SW480 (cell line): ENCODE measurements at regions not wholly inside any gene's neighbourhood (a gene's known extent, or its start where the extent isn't known, plus 50 kb on each side); places are given as distances from the start of the nearest gene placed in this dataset.

Experiments used
- DNase-seq: peaks from one replicate; pipeline ENCODE4 v3.0.0-alpha.2; 2016; ENCODE audit warnings: low spot score

DNA sequence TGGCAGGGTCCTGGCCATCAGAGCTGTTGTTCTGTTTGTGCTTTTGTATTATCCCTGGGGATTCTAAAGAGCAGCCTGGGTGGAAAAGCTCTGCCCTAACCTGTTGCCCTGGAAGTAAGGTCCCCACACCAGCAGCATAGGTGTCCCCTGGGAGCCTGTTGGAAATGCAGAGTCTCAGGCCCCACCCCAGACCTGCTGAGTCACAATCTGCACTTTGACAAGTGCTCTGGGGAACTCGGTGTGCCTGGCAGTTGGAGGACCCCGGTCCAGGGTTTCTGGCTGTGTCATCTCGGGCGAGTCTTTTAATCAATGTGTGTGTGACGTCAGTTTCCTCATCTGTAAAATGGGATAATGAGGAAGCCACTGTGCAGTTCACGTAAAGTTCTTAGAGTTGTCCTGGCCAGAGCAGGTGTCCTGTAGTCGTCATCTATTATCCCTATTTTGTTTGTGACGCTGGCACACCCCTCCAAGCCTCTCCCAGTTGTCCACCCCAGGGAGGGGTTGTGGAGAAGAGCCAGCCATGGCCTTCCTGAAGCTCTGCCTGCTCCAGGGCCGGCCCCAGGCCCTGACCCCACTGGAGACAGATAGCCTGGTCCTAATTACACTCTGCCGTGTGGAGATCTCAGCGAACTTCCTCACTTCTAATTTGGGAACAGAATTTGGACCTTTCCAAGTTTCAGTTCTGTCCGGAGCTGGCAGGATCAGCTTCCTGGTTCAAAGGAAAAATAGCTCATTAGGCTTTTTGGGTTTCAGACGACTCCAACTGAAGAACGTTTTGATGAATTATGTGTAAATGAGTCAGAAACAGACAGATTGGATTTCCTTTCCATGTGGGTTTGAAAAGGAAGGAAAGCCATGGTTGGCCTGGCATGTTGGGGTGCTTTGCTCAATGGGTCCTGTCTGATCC lies 295.7 kb upstream of the FOXF1 start:
- DNase-seq = no peak

DNA sequence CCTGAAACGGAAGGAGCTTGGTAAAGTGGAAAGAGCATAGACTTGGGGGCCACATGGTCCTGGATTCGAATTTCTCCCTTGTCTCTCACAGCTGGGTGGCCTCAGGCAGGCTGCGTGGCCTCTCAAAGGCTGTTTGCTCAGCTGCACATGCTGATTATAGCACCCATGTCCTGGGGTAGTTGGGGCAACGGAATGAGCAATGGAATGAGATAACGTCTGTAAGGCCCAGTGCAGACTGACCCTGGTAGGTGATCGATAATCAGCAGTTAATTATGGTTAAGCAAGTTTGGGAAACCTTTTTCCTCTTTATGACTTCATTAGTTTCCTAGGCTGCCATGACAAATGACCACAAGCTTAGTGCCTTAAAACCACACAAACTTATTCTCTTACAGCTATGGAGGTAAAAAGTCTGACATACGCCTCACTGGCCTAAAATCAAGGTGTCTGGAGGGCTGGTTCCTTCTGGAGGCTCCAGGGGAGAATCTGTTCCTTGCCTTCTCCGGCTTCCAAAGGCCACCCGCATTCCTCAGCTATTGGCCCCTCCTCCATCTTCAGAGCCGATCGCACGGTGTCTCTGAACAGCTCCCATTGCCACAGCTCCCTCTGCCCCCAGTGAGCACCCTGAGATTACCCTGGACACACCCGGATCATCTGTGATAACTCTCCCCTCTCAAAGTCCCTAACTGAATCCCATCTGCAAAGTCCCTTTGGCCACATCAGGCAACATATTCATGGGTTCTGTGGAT lies 294.9 kb upstream of the FOXF1 start:
- no peak for DNase-seq

DNA sequence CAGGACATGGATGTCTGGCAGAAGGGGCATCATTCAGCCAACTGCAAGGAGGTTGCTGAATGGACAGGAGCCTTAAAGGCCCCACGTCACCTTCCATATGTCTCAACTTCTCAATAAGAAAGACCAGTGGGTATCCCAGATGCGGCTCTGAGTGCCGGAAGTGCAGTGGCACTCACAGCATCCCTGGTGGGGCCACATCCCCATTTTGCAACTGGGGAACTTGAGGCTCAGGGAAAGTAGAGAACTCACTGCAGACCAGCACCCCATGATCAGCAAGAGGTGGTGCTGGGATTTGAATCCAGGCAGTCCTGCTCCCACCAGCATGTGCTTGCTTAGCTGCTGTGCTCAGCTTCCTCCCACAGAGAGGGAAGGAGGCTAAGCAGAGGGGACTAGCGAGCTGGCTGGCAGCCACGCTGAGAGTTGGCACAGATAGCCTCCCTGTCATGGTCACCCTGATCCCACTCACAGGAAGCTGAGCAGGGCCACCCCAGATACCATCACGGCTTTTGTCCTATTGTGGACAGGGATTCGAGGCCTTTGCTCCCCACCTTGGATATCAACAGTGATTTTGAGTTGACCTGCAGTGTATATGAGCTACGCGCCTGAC lies 294.2 kb upstream of the FOXF1 start:
- DNase-seq = no peak

DNA sequence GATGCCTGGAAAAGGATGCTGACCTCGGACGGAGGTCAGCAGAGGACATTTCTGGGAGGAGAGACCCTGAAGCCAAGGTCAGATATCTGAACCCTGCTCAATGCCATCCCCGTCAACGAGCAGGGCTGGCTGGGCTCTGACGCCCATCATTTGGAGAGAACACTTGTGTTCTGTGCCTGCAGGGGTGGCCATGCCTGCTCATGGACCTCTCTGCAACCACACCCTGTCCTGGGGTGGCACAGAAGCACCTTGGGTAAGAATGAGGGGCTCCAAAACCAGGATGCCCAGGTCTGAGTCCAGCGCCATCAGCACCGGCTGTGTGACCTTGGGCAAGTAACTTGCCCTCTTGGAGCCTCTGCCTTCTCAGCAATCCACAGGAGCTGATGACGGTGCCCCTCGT lies 293.7 kb upstream of the FOXF1 start:
- no peak for DNase-seq

DNA sequence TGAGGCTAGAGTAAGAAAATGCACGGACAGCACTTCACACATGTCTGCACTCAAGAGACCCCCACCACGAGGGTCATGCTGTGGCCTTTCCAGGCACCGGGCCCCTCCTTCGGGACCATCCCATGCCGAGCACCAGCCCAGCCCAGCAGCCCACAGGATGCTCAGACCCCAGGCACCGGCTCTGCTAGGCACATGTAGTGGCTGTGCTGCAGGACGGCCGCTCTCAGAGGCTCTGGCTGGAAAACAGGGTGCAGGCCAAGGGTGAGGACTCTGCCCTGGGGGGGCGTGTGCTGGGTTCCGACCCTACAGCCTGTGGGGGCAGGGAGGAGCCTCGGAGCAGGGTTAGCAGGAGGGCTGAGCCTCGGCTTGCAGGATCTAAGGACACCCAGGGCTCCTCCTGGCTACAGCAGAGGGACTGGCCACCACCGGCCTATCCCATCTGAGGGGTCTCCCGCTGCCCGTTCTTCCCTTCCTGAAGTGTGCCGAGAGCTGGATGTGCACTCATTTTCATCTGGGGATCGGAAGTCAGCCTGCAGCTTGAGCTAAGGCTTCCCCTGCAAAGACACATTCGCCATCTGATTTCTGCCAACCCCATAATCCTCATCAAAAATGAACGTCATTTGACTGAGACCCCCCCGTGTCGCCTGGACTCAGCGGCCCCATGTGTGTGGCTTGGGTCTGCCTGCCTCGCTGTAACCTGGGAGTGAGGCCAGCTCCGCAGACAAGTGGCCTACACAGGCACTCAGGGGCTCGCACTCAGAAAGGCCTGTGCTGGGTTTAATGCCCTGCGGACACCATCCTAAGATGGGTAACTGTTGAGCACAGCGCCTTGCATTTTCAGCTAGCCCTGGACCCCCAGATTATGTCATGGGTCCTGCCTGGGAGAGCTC lies 293.1 kb upstream of the FOXF1 start:
- no peak for DNase-seq

GRCh38 chr16:86217891-86218270 lies 292.4 kb upstream of the FOXF1 start:
- DNase-seq = no peak

- DNase-seq = no peak
These were observed 291.7 kb upstream of the FOXF1 start for GRCh38 chr16:86218479-86219170.

GRCh38 chr16:86219655-86220445 lies 290.5 kb upstream of the FOXF1 start:
- DNase-seq = no peak

GRCh38 chr16:86220561-86220960 lies 289.8 kb upstream of the FOXF1 start:
- DNase-seq = no peak

GRCh38 chr16:86221085-86221484 lies 289.2 kb upstream of the FOXF1 start:
- DNase-seq = no peak

- DNase-seq = no peak
These were observed 287.8 kb upstream of the FOXF1 start for GRCh38 chr16:86222547-86222946.

- DNase-seq = no peak
These were observed 287.3 kb upstream of the FOXF1 start for GRCh38 chr16:86222965-86223551.

DNA sequence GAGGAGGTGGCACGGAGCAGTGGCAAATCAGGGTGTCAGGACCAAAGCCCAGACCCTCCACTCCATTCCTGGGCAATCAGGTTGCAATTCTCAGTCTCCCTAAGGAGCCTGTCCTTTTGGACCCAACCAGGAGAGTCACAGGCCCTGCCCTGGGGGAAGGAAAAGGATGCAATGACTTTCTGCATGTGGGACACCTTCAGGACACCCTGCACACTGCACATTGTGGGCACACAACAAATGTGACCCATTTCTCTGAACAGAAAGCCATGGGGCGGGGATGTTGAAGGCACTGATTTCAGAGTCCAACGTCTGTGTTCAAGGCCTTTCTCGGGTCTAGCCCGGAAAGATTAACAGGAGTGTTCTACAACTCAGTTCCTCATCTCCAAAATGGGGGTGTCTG lies 286.2 kb upstream of the FOXF1 start:
- no peak for DNase-seq

DNA sequence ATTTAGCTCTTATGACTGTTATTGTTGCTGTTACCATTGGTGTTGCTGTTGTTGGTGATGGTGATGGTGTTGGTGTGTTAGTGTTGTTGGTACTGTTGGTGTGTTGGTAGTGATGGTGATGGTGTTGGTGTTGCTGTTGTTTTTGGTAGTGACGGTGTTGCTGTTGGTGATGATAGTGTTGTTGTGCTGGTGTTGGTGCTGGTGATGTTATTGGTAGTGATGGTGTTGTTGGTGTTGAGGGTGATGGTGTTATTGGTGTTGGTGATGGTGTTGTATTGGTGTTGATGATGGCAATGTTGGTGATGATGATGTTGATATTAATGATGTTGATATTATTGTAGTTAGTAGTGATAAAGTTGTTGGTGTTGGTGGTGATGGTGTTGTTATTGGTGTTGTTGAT lies 285.7 kb upstream of the FOXF1 start:
- DNase-seq = no peak

- no peak for DNase-seq
These were observed 284.4 kb upstream of the FOXF1 start for GRCh38 chr16:86225905-86226371.

DNA sequence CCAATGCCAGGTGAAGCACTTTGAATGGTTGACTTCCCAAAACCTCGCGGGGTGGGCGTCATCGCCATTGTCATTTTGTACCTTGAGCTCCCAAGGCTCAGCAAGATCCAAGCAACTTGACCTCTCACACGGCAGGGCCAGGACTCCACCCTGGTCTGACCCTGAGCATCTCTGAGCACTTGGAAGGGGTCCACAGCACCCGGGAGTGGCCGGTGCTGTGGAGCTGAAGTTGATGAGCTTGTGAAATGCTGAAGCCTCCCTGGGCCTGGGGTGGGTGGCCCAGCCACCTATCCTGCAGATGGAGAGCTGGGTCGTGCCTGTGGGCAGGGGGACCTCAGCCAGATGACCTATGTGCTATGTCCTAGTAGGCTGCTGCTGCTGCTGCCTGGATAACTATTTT lies 283.3 kb upstream of the FOXF1 start:
- DNase-seq = no peak

DNA sequence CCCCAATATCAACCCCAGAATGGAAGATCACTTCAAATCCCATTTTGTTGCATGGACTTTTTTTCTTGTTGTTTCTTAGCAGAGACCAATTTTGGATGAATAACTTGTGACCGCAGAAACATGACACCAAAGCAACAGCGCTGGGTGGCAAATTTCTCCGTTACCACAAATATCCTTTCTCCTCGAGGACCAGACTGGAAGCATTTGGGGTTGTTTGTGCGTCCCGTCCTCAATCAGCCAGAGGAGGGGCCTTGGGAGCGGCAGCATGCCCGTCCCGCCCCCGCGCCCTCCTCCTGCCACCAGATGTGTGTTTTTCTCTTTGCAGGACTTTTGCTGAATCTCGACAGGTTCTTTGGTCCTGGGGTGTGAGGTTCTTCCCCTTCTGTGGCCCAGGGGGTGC lies 282.5 kb upstream of the FOXF1 start:
- DNase-seq = peak; percentile 12

DNA sequence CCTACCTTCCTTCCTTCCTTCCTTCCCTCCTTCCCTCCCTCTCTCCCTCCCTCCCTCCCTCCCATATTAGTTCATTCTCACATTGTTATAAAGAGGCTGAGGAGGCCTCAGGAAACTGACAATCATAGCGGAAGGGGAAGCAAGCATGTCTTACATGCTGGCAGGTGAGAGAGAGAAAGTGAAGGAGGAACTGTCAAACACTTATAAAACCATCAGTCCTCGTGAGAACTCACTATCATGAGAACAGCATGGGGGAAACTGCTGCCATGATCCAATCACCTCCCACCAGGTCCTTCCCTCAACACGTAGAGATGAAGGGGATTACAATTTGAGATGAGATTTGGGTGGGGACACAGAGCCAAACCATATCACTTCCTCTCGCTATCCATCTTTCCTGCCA lies 281.6 kb upstream of the FOXF1 start:
- no peak for DNase-seq

- no peak for DNase-seq
These were observed 281.0 kb upstream of the FOXF1 start for GRCh38 chr16:86229283-86229682.
